GM19455 (cell line): ENCODE measurements at regions not wholly inside any gene's neighbourhood (a gene's known extent, or its start where the extent isn't known, plus 50 kb on each side); places are given as distances from the start of the nearest gene placed in this dataset.

ENCODE experiments used
- ATAC-seq: cut with Tn5 transposase; IDR thresholded peaks from one replicate; pipeline ENCODE4 v1.9.1; 2021; ENCODE audit not compliant: unreplicated experiment

DNA sequence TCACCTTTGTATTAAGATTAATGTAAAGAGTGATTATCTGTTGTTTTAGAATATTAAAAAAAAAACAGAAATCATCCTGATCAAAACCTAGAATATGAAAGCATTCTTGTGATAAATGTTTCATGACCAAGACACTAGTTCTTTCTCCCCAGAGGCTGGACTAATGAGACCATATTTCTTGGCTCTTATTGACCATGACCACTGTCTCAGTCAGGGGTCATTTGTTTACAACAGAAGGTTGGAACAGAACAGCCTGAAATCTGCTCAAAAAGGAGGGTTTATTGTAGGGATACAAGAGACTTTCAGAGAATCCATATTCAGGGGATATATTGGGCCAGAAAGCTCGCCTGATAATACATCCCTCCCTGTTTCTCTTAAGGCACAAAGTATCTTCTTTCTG is 87.7 kb downstream of the TMEM30B start:
- ATAC-seq = no peak

DNA sequence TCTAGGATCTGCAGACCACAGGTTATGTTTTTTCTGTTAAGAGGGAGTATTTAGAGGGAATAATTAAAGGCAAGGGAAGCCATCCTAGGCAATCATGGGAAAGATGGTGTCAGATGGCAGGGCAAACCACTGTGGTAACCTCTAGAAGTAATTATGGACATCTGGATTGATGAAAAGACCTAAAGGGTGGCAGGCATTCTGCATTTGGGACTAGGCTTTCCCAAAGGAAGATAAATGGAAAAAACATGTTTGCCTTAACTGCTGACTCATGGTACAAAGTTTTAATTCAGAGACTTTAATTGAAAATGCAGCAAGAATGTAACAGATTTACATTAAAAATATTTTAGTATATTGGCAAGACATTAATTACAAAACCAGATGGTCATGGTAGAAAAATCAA is 88.1 kb downstream of the TMEM30B start:
- ATAC-seq = no peak

DNA sequence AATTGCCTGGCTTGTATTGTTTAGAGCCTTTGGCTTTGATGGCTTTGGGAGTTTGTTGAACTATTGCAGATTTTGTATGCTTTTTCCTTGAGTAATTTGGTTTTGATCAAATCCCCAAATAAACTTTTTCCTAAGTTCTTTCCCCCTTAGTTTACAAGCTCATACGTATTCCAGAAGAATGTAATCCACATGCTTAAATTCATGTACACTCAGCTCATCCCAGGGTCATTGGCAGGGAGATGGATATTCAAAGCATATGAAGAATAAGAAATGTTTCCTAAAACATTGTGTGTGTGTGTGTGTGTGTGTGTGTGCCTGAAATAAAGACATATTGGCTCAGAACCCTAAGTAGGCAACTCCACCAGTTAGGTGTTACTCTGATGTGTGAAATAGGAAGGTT is 89.4 kb downstream of the TMEM30B start:
- no peak for ATAC-seq

- no peak for ATAC-seq
These were observed 90.8 kb downstream of the TMEM30B start for GRCh38 chr14:61190341-61190740.

DNA sequence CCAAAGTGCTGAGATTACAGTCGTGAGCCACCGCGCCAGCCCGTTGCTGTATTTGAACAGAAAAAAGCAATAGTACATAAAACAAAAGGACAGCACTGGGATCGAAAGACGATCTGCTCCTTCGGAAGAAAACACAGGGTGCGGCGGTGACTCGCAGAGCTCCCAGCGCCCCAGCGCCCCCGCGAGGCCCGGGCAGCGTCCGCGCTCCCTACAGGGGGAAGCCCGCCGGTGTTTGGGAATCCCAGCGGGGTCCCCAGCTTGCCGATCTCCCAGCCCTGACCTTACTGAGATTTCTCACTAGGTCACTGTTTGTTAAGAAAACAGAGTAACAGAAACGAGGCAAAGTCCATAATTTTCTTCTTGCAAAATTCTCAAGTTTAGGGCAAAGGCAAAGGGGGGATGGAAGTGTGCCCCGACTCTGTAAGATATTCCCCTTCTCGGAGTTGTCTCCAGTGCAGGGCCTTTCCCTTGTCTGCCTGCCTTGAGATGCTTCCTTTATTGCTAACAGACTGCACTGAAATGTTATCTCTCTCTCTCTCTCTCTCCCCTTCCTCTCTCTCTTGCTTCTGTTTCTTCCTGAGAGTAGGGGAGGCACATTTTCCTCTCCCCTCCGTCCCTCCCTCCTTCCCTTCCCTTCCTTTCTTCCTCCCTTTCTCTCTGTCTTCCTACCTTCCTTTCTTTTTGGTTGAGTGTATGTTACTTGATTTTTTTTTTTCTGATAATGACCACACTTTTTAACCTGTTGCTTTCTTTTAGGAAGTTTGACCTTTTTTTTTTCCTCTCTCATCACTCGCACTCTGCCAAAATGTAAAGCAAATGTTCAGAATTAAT is 91.9 kb downstream of the TMEM30B start:
- no peak for ATAC-seq

GRCh38 chr14:61188196-61188595 is 92.9 kb downstream of the TMEM30B start:
- ATAC-seq = no peak

DNA sequence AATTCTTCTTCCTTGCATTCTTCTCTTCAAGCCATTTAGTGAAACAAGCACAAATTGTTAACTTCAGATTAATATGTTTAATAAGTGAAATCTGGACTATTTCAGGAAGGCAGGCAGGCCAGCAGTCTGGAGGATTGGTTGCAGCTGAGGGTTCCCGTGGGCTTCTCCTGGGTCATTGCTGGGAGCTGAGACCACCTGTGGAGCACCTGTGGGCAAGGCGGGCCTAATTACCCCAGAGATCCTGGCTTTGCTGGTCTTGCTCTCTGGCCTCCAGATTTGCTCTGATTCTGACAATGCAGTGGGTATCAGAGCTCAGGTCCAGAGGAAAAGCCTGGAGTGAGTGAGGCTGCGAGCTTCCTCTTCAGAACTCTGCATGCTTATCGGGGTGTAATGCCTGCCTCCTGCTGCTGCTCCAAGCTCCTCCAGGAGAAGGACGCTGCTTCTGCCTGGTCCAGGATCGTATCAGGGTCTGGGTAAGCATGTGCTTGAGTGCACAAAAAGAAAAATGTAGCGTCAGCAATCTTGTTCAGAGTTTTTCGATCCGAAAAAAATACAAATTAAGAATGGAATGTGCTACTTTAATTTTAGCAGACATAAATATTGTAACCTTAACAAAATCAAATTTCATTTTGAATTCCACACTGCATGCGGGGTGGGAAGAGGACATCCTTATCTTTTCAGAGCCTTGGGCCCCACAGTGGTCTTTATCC is 93.8 kb downstream of the TMEM30B start:
- no peak for ATAC-seq

DNA sequence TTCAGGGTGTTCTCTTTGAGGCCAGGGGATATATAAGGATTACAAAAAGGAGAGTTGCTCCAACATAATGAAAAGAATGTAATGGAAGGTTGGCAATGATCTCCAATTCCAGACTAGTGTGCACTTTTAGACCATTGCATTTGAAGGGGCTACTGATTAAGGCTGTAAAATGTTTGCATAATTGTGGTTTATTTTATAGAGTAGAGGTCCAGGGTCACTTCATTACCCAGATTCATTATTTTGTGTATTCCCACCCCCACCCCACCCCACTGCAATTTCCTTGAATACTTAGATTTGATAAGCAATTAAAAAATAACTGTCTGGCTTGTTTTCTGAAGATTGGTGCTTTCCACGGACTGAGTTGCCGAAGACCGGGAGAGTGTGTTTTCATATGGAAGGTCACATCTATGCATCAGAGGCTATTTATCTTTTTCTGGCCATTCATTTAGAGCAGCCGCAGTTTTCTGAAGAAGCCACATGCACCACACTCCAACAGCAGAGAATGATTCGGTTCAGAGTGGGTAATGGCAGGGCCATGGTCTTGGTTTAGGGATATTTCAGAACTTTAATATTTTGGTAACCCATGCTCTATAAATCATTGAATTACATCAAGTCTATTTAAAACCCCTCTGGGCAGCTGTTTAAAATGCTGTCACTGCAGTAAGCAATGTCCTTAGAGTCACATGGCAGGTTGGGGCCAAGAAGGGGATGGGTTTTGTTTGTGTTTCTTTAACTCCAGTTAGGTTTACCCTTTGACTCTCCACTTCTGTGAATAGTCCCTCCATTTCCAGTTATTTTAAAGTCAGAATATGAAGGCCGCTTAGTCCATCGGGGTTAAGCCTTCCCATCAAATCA is 94.6 kb downstream of the TMEM30B start:
- no peak for ATAC-seq

DNA sequence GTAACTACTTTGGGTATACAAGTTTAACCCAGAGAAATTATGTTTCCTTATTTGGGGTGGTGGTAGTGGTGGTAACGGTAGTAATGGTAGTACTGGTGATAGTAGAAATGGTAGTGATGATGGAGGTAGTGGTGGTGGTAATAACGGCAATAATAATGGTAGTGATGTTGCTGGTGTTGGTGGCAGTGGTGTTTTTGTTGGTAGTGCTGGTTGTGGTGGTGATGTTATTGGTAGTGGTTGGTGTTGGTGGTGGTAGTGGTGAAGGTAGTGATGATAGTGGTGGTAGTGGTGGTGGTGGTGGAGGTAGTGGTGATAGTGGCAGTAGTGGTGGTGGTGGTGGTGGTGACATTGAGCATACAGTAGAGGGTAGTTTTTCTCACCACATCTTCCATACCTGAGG is 95.6 kb downstream of the TMEM30B start:
- ATAC-seq = no peak

GRCh38 chr14:61184112-61184511 is 97.0 kb downstream of the TMEM30B start:
- ATAC-seq = no peak

- ATAC-seq = no peak
These were observed 97.8 kb downstream of the TMEM30B start for GRCh38 chr14:61183196-61183885.

- ATAC-seq = no peak
These were observed 101.2 kb downstream of the TMEM30B start for GRCh38 chr14:61179796-61180398.

DNA sequence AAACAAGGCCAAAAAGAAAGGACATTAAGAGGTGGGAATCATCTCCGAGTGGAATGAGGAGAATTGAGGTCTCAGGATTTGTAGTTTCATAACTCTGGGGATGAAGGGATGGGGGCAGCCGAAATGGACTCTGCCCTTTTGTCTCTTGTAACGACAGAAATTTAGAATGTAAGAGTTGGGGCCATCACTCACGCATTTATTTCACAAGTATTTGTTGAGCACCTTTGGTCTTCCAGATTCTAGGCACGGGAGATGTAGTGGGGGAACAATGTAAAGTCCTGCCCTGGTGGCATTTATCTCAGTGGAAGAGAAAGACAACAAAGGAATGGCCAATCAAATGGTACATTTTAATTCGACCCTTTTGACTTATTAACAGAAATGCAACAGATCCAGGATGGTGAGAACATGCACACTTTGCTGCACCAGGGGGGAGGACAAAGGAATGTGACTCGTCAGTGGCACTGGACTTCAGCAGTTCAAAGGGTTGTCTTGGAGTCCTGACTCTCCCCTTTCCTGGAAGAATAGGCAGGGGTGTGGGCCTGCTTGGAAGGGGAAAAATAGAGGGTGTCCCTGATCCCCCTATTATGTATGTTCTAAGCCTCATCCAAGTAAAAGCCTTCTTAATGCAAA is 102.0 kb downstream of the TMEM30B start:
- no peak for ATAC-seq

DNA sequence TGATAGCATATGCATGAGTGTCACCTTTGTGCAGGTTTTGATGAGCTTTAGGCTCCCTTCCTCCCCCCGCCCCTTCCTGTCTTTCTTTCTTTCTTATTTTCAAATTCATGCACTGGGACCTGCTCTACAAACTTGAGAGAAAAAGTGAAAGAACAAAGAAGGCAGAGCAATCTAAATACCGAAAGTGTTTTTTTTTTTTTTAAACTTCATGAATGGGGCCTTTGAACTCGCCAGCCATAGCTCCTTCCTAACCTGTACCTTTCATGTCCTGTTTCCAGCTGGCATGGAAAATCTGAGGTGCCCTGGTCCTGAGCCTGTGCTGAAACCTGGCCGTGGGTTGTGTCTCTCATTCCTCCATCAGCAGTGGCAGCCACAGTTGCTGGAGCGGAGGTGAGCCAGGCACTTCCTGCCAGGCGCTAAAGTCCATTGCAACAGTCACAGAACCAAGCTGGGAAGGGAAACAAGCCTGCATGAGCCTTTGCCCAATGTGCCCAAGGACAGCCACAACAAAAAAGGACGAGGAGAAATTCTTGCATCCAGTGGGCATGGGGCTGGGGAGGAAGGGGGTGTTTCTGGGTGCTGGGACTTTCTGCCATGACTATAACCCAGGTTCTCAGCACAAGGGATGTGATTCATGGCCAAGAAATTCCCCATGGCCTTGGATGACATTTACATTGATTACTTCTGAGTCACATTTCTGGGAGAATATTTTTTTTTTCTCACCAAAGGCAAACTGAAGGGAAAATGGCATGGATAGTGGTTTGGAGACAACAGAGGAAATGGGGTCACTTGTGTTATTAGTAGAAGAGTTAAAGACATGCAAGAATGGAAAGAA is 102.7 kb downstream of the TMEM30B start:
- no peak for ATAC-seq

DNA sequence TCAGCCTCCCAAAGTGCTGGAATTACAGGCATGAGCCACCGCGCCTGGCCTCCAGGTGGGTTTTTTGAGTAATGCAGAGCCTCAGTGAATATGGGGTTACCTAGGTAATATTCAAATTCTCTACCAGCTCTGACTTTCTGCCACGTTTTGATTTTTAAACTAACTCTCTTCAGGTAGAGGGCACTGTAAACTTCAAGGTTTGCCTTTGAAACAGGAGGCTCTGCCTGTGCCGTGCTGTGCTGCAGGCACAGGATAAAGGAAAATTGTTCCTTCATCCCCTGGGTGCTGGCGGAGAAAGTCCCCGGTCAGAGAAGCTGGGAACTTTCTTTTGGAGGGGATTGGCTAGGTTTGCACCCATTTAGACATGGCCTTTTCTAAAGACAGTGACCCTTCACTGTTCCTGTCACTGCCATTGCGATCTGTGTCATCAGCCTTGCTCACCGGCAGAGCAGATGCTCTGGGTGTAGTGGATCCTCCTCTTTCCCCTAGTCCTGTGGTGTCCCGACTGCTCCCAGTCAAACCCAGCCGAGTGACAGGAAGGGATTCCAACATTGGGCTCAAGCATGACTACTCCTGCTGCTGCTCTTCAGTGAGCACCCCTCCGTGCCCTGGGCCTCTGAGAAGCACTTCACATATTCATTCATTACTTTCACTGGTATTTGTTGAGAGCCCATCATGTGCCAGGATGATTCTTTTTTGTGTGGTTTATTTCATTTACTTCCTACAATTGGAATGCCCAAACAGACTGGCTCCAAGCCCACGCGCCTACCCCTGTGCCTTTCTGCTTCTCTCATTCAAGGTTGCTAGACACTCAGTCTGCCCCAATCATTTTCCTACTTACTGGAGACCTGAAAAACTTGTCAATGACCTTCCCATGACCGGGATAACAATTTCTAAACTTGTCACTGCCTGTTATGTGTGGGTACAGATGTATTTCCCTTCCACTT is 103.6 kb downstream of the TMEM30B start:
- no peak for ATAC-seq

DNA sequence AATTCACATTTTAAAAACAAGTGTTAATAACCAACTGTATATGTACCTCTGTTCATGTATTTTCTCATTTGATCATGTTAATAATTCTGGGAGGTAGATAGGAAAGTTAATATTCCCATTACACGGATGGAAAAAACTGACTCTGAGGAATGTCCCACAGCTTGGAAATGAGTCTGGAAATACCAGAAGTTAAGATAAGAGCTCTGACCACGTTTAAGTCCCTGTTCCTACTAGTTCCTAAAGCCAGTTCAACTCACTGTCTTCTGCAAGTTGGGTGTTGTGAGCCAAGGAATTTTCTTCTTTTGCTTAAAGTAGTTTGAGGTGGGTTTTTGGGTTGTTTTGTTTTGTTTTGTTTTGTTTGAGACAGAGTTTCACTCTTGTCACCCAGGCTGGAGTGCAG is 104.5 kb downstream of the TMEM30B start:
- no peak for ATAC-seq

DNA sequence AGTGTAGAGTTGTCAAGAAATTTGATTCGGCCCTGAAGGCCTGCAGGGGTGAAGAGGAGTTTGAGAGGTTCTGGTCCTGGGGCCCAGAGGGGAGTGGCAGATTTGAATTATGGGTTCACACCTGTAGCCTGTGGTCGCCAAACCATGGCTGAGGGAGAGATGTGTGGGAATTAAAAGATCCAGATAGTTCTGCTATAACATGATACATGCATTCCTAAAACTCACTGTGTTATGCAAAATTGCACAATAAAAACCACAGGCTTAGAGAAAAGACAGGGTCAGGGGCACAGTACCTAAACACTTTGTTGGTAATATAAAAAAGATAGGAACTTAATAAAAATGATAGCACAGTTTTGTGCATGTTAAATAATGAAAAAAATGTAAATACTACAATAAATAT is 106.2 kb downstream of the TMEM30B start:
- no peak for ATAC-seq

DNA sequence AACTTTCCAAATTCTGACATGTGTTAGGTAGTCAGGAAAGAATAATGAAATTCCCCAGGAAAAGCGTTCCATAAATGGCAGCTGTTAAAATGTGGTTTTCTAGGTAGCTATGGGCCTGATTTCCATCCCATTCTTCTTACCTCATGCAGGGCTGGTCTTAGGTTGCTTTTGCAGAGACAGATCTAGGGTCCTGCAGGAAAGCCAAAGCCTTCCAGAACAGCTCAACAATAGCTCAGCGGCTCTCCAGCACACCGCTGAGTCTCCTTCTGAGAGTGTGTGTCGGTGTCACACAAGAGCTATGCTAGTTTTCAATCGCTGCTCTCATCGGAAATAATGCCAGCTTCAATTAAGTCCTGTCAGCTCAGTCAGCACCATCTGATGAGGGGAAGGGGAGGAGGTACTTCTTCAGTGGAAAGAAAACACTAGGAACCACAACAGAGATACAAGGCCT is 106.7 kb downstream of the TMEM30B start:
- no peak for ATAC-seq
